ENCODE measurements at regions not wholly inside any gene's neighbourhood (a gene's known extent, or its start where the extent isn't known, plus 50 kb on each side); places are given as distances from the start of the nearest gene placed in this dataset.

DNA sequence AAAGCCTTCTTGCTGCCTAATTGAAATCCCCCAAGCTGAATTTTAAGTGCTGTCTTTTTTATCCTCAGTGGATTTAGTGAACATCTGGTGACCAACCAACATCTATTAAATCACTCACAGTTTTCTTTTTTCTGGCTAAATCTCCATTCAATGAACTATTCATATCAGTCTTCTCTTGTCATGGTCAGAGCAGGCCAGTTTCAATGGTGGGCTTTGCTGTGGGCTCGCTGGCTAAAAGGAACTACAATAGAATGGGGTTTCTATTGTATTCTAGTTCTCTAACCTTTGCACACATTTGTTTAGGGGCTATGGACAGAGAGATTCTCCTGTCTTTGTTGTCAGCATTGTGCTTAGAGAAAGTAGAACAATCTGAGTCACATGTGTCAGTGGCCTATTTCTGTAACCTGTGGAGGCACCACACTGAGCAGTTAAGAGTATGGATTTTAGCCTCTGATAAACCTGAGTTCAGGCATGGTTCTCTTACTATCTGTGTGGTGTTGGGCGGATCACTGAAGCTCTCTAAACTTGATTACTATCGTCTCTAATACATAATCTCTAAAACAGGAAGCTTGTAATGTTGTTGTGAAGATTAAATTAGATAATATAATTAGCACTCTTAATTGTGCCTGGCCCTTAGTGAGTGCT, 94.2 kb upstream of the CADM1 start:
- Histone ChIP-seq H3K27me3 (ENCODE audit: control insufficient read depth, low read length) (no peaks in the 10 kb centered on the region), H3K4me2 (ENCODE audit: low read length) (no peak overlapping the region), H3K27ac (ENCODE audit: low read depth, low read length) (no peak overlapping the region), H4K20me1 (ENCODE audit: control insufficient read depth, insufficient read depth, low read depth, low read length) (no peaks in the 10 kb centered on the region), H3K9me3 (ENCODE audit: control insufficient read depth, insufficient read depth, low read length) (no peaks in the 10 kb centered on the region), H3K4me1 (ENCODE audit: control insufficient read depth, low read length) (no peaks in the 10 kb centered on the region), H3K79me2 (ENCODE audit: control insufficient read depth, low read length) (no peaks in the 10 kb centered on the region), H3K36me3 (ENCODE audit: control insufficient read depth, low read length) (no peaks in the 10 kb centered on the region), H3F3A (ENCODE audit: control insufficient read depth, insufficient read depth) (no peaks in the 10 kb centered on the region), H3K9me2 (replicated peaks; ENCODE audit: control insufficient read depth, low read length) (no peaks in the 10 kb centered on the region; the same call in 1 of the 2 replicates), H3K4me3 (ENCODE audit: low read length) (no peak overlapping the region)
- no peak for TF ChIP-seq EZH2phosphoT487 (IDR thresholded peaks at IDR 0.05; ENCODE audit: borderline replicate concordance, low read length)
- TF ChIP-seq, protein P1, sequence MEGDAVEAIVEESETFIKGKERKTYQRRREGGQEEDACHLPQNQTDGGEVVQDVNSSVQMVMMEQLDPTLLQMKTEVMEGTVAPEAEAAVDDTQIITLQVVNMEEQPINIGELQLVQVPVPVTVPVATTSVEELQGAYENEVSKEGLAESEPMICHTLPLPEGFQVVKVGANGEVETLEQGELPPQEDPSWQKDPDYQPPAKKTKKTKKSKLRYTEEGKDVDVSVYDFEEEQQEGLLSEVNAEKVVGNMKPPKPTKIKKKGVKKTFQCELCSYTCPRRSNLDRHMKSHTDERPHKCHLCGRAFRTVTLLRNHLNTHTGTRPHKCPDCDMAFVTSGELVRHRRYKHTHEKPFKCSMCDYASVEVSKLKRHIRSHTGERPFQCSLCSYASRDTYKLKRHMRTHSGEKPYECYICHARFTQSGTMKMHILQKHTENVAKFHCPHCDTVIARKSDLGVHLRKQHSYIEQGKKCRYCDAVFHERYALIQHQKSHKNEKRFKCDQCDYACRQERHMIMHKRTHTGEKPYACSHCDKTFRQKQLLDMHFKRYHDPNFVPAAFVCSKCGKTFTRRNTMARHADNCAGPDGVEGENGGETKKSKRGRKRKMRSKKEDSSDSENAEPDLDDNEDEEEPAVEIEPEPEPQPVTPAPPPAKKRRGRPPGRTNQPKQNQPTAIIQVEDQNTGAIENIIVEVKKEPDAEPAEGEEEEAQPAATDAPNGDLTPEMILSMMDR (IDR thresholded peaks at IDR 0.05; ENCODE audit: low read depth, low read length, poor library complexity, severe bottlenecking): no peak

DNA sequence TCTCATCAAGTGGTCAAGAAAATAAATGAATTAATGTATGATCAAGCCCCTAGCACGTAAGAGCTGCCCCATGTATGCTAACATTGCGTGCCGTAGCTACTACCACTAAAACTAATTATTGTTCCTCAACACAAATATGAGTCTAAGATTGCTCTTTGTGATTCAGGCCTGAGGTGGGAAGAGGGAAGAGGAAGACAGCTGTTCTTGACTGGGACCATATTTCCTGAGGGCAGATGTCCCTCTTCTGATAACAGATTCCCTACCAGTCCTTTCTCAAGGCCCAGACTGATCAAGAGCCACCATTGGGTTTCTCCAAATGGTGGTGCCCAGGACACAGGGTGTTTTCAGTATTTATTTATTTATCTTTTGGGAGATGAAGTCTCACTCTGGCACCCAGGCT, 87.2 kb upstream of the CADM1 start:
- H3K9me3 ChIP-seq (ENCODE audit: control insufficient read depth, insufficient read depth, low read length): no peaks in the 10 kb centered on the region
- H3K36me3 ChIP-seq (ENCODE audit: control insufficient read depth, low read length): no peaks in the 10 kb centered on the region
- no peak overlapping the region for H3K4me3 ChIP-seq (ENCODE audit: low read length)

DNA sequence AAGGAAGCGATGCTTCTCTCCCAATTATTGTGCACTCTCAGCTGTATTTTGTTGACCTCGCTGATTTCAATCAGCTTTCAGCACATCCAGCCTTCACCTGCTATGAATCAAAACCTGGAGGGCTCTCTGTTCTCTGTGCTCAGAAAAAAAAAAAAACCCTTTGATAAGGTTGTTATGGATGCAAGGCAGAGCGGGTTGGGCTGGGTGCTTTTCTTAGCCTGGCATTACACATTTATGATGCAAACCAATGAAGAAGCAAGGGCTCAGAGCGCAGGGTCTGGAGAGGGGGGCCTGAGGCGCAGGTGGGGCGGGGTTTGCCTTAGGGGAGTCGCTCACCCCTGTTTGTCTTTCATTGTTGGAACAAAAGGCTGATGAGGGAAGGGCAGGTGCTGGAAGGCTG, 86.0 kb upstream of the CADM1 start:
- no peaks in the 10 kb centered on the region for H4K20me1 ChIP-seq (ENCODE audit: control insufficient read depth, insufficient read depth, low read depth, low read length)
- H3K4me2 ChIP-seq (ENCODE audit: low read length): no peak overlapping the region
- H3K36me3 ChIP-seq (ENCODE audit: control insufficient read depth, low read length): no peaks in the 10 kb centered on the region
- no peaks in the 10 kb centered on the region for H3K9me3 ChIP-seq (ENCODE audit: control insufficient read depth, insufficient read depth, low read length)
- H3F3A ChIP-seq (ENCODE audit: control insufficient read depth, insufficient read depth): no peaks in the 10 kb centered on the region
- H3K27ac ChIP-seq (ENCODE audit: low read depth, low read length): no peak overlapping the region
- H3K4me1 ChIP-seq (ENCODE audit: control insufficient read depth, low read length): no peaks in the 10 kb centered on the region
- TF ChIP-seq, protein P1 (IDR thresholded peaks at IDR 0.05; ENCODE audit: low read depth, low read length, poor library complexity, severe bottlenecking): no peak
- TF ChIP-seq EZH2phosphoT487 (IDR thresholded peaks at IDR 0.05; ENCODE audit: borderline replicate concordance, low read length): no peak
- no peak overlapping the region for H3K4me3 ChIP-seq (ENCODE audit: low read length)
- H3K27me3 ChIP-seq (ENCODE audit: control insufficient read depth, low read length): no peaks in the 10 kb centered on the region
- no peaks in the 10 kb centered on the region for H3K9me2 ChIP-seq (replicated peaks; ENCODE audit: control insufficient read depth, low read length)
- H3K79me2 ChIP-seq (ENCODE audit: control insufficient read depth, low read length): no peaks in the 10 kb centered on the region

More for the DNA sequence above, 87.2 kb upstream of the CADM1 start:
- Histone ChIP-seq H3F3A (ENCODE audit: control insufficient read depth, insufficient read depth) (no peaks in the 10 kb centered on the region), H3K4me1 (ENCODE audit: control insufficient read depth, low read length) (no peaks in the 10 kb centered on the region), H4K20me1 (ENCODE audit: control insufficient read depth, insufficient read depth, low read depth, low read length) (no peaks in the 10 kb centered on the region), H3K27me3 (ENCODE audit: control insufficient read depth, low read length) (no peaks in the 10 kb centered on the region), H3K9me2 (replicated peaks; ENCODE audit: control insufficient read depth, low read length) (no peaks in the 10 kb centered on the region; the same call in 1 of the 2 replicates), H3K27ac (ENCODE audit: low read depth, low read length) (no peak overlapping the region), H3K4me2 (ENCODE audit: low read length) (no peak overlapping the region), H3K79me2 (ENCODE audit: control insufficient read depth, low read length) (no peaks in the 10 kb centered on the region)
- TF ChIP-seq, protein P1 (IDR thresholded peaks at IDR 0.05; ENCODE audit: low read depth, low read length, poor library complexity, severe bottlenecking): no peak

All from DOHH2 (cell line).